GM12865 (cell line): ENCODE measurements at regions not wholly inside any gene's neighbourhood (a gene's known extent, or its start where the extent isn't known, plus 50 kb on each side); places are given as distances from the start of the nearest gene placed in this dataset.

ENCODE experiments used
- DNase-seq: peaks from one replicate; pipeline ENCODE4 v3.0.0; 2010; ENCODE audit warnings: low read depth
- H3K4me3 ChIP-seq: 2 replicates; pipeline ENCODE4 v1.5.1; 2011; ENCODE audit warnings: mild to moderate bottlenecking, low read depth, low read length, control low read depth
- CTCF ChIP-seq: IDR thresholded peaks from 2 replicates; pipeline ENCODE4 v1.5.1; 2011; ENCODE audit warnings: low read length, control low read depth, low read depth, inconsistent platforms; ENCODE audit not compliant: insufficient read depth; ENCODE audit errors: missing control alignments

GRCh38 chr3:30112411-30112810, 494.0 kb upstream of the TGFBR2 start:
- no peak overlapping the region for H3K4me3 ChIP-seq
- TF ChIP-seq CTCF = no peak
- no peak for DNase-seq

DNA sequence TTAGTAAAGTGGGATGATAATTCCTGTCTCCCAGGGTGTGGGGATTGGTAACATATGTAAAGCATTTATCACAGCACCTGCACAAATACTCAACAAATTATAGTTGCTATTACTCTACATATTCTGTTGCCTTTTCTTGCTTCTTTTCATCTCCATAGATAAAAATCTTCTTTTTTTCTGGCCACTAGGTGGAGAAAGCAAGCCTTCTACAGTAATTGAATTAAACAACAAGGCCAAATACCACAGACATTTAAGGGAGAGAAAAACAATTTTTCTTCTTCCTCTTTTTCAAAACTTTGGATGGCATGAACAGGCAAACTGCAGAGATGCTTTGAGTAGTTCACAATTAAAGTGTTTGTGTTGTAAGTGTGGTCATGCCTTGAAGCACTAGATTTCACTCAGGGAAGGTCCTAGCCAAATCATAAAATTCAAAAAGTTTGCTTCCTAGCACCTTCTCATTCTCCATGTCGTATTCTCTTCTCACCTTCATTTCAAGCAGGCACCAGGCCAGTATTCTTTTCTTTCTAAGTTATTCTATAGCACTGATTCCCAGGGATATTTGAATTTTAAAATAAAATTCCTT, 493.4 kb upstream of the TGFBR2 start:
- TF ChIP-seq CTCF = peak; percentile 33
- peak; percentile 7 for DNase-seq
- H3K4me3 ChIP-seq = no peak overlapping the region

DNA sequence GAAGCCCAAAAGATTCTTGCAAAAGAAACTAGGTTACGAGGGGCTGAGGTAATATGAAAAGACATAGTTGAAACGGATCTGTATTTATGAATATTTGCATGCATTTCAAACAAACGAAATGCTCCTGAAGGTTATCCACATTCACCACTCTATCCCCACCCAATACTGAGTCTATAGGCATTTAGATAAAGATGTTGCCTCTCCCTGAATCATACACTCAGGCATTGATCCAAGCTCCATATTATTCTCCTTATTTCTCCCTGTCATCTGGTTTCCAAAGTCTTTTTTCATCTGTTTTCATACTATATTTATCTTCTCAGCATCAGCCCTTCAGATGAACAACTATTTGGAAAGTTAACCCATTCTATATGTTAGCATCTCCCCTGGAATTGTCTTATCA, 492.5 kb upstream of the TGFBR2 start:
- DNase-seq = no peak
- no peak overlapping the region for H3K4me3 ChIP-seq
- no peak for TF ChIP-seq CTCF

- no peak overlapping the region for H3K4me3 ChIP-seq
- TF ChIP-seq CTCF = no peak
- DNase-seq = no peak
Observed at GRCh38 chr3:30114918-30115317, 491.5 kb upstream of the TGFBR2 start.

DNA sequence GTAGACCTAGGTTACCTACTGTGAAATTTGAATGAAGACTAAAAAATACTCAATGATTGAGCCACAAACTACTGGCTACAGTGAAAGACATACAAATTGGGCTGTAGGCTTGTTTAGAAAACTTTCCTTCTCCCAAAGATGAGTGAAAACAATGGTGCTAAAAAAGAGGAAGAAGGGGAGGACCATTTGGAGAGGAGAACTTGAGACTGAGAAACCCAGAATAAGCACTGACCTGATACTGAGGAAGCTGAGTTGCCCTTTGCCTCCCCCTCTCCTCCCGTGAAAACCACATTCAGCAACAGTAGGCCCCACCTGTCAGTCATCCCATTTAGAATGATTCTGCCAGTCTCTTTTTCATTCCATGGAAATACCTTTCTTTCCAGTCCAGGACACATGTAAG, 484.0 kb upstream of the TGFBR2 start:
- no peak for TF ChIP-seq CTCF
- no peak overlapping the region for H3K4me3 ChIP-seq
- no peak for DNase-seq

GRCh38 chr3:30123224-30123623, 483.2 kb upstream of the TGFBR2 start:
- no peak for DNase-seq
- TF ChIP-seq CTCF = no peak

DNA sequence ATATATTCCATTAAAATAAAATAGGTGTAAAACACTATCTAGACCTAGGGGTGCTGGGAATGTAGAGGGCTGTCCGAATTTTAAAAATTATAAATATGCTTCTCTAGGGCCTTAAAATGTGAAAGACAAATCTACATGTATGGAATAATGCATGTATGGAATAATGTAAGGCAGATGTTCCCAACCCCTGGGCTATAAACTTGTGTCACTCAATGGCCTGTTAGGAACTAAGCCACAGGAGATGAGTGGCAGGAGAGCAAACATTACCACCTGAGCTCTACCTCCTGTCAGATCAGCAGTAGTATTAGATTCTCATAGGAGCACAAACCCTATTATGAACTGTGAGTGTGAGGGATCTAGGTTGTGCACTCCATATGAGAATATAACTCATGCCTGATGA, 482.6 kb upstream of the TGFBR2 start:
- no peak for DNase-seq
- no peak for TF ChIP-seq CTCF
- H3K4me3 ChIP-seq = no peak overlapping the region

More at GRCh38 chr3:30123224-30123623, 483.2 kb upstream of the TGFBR2 start:
- H3K4me3 ChIP-seq = no peak overlapping the region
